HepG2 (cell line): ENCODE measurements at regions not wholly inside any gene's neighbourhood (a gene's known extent, or its start where the extent isn't known, plus 50 kb on each side); places are given as distances from the start of the nearest gene placed in this dataset.

ENCODE experiments used
- ASH2L ChIP-seq: fragments of 300-600, 200-600 bp; sonication (generic); IDR thresholded peaks from 2 replicates; pipeline ENCODE4 v1.7.0; 2017; ENCODE audit warnings: low read depth, mild to moderate bottlenecking, moderate library complexity, mixed read lengths, low read length; ENCODE audit not compliant: insufficient read length
- CBFB ChIP-seq: sonication (generic); formaldehyde crosslinking; IDR thresholded peaks from 2 replicates; pipeline ENCODE4 v1.4.0; 2020; ENCODE audit warnings: missing genetic modification reagents
- NFE2L2 ChIP-seq: fragments of 150-350 bp; IDR thresholded peaks from 2 replicates; pipeline ENCODE4 v1.6.1; 2014; ENCODE audit warnings: low read length
- ZSCAN25 ChIP-seq: sonication (generic); formaldehyde crosslinking; IDR thresholded peaks from 2 replicates; pipeline ENCODE4 v1.8.0; 2022; ENCODE audit warnings: mild to moderate bottlenecking, missing genetic modification reagents
- TF ChIP-seq, protein P1 (sequence below): sonication (generic); formaldehyde crosslinking; IDR thresholded peaks from 2 replicates; pipeline ENCODE4 v1.5.0; 2020; ENCODE audit warnings: missing genetic modification reagents
- TF ChIP-seq, protein P2 (sequence below): sonication (generic); formaldehyde crosslinking; IDR thresholded peaks from 2 replicates; pipeline ENCODE4 v1.4.0; 2020; ENCODE audit warnings: missing genetic modification reagents
- TF ChIP-seq, protein P3 (sequence below): sonication (generic); formaldehyde crosslinking; IDR thresholded peaks from 2 replicates; pipeline ENCODE4 v1.4.0; 2020; ENCODE audit warnings: missing genetic modification reagents, borderline replicate concordance

DNA sequence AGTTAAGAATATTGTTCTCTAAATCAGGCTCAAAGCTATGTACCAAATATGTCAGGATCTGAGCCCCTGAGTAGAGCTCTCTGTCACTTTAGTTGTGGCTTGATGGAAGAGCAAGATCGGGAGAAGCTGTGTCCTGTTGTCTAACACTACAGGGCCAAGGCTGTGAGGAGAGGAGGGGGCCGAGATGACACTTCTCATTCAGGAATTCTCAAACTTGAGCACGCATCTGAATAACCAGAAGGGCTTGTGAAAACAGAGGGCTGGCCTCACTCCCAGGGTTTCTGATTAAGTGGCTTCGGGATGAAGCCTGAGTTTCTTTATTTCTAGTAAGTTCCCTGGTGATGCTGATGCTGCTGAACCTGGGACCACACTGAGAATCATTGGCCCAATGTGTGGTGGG lies 209.2 kb upstream of the DAB1 start (continued):
- TF ChIP-seq, protein P1, sequence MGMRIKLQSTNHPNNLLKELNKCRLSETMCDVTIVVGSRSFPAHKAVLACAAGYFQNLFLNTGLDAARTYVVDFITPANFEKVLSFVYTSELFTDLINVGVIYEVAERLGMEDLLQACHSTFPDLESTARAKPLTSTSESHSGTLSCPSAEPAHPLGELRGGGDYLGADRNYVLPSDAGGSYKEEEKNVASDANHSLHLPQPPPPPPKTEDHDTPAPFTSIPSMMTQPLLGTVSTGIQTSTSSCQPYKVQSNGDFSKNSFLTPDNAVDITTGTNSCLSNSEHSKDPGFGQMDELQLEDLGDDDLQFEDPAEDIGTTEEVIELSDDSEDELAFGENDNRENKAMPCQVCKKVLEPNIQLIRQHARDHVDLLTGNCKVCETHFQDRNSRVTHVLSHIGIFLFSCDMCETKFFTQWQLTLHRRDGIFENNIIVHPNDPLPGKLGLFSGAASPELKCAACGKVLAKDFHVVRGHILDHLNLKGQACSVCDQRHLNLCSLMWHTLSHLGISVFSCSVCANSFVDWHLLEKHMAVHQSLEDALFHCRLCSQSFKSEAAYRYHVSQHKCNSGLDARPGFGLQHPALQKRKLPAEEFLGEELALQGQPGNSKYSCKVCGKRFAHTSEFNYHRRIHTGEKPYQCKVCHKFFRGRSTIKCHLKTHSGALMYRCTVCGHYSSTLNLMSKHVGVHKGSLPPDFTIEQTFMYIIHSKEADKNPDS: no peak
- TF ChIP-seq, protein P2, sequence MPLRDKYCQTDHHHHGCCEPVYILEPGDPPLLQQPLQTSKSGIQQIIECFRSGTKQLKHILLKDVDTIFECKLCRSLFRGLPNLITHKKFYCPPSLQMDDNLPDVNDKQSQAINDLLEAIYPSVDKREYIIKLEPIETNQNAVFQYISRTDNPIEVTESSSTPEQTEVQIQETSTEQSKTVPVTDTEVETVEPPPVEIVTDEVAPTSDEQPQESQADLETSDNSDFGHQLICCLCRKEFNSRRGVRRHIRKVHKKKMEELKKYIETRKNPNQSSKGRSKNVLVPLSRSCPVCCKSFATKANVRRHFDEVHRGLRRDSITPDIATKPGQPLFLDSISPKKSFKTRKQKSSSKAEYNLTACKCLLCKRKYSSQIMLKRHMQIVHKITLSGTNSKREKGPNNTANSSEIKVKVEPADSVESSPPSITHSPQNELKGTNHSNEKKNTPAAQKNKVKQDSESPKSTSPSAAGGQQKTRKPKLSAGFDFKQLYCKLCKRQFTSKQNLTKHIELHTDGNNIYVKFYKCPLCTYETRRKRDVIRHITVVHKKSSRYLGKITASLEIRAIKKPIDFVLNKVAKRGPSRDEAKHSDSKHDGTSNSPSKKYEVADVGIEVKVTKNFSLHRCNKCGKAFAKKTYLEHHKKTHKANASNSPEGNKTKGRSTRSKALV (CRISPR knock-in tag): no peak
- TF ChIP-seq CBFB (CRISPR knock-in tag): no peak
- no peak for TF ChIP-seq ASH2L
- TF ChIP-seq, protein P3, sequence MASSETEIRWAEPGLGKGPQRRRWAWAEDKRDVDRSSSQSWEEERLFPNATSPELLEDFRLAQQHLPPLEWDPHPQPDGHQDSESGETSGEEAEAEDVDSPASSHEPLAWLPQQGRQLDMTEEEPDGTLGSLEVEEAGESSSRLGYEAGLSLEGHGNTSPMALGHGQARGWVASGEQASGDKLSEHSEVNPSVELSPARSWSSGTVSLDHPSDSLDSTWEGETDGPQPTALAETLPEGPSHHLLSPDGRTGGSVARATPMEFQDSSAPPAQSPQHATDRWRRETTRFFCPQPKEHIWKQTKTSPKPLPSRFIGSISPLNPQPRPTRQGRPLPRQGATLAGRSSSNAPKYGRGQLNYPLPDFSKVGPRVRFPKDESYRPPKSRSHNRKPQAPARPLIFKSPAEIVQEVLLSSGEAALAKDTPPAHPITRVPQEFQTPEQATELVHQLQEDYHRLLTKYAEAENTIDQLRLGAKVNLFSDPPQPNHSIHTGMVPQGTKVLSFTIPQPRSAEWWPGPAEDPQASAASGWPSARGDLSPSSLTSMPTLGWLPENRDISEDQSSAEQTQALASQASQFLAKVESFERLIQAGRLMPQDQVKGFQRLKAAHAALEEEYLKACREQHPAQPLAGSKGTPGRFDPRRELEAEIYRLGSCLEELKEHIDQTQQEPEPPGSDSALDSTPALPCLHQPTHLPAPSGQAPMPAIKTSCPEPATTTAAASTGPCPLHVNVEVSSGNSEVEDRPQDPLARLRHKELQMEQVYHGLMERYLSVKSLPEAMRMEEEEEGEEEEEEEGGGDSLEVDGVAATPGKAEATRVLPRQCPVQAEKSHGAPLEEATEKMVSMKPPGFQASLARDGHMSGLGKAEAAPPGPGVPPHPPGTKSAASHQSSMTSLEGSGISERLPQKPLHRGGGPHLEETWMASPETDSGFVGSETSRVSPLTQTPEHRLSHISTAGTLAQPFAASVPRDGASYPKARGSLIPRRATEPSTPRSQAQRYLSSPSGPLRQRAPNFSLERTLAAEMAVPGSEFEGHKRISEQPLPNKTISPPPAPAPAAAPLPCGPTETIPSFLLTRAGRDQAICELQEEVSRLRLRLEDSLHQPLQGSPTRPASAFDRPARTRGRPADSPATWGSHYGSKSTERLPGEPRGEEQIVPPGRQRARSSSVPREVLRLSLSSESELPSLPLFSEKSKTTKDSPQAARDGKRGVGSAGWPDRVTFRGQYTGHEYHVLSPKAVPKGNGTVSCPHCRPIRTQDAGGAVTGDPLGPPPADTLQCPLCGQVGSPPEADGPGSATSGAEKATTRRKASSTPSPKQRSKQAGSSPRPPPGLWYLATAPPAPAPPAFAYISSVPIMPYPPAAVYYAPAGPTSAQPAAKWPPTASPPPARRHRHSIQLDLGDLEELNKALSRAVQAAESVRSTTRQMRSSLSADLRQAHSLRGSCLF: no peak
- TF ChIP-seq NFE2L2: no peak
- no peak for TF ChIP-seq ZSCAN25 (CRISPR knock-in tag)
